ENCODE measurements at regions not wholly inside any gene's neighbourhood (a gene's known extent, or its start where the extent isn't known, plus 50 kb on each side); places are given as distances from the start of the nearest gene placed in this dataset.

DNA sequence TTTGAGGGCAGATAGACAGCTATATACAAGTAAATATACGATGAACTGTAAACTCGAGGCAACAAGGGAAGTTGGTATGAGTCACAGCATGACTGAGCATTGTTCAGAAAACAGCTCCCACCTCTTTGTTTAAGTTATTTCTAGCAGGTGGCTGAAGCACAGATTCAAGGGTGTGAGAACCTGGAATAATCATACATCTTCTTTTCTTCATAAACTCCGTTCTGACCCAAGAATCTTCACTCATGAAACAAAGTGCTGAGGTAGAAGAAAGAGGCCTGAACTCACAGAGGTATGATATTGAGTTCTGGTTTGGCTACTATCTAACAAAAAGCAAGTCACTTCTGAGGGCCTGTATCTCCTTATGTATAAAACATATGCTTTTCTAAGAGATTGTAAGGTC, 364.1 kb upstream of the KITLG start:
- H3K4me1 ChIP-seq = peaks cover 3% of the 10 kb centered on the region; the same call in 1 of the 2 replicates
- no peaks in the 10 kb centered on the region for H3K9me3 ChIP-seq
- no peak for DNase-seq
- H3K4me3 ChIP-seq (ENCODE audit: low read depth, low read length) = no peak overlapping the region
- H3K36me3 ChIP-seq = no peaks in the 10 kb centered on the region
- no peaks in the 10 kb centered on the region for H3K27me3 ChIP-seq
- TF ChIP-seq, protein P1, sequence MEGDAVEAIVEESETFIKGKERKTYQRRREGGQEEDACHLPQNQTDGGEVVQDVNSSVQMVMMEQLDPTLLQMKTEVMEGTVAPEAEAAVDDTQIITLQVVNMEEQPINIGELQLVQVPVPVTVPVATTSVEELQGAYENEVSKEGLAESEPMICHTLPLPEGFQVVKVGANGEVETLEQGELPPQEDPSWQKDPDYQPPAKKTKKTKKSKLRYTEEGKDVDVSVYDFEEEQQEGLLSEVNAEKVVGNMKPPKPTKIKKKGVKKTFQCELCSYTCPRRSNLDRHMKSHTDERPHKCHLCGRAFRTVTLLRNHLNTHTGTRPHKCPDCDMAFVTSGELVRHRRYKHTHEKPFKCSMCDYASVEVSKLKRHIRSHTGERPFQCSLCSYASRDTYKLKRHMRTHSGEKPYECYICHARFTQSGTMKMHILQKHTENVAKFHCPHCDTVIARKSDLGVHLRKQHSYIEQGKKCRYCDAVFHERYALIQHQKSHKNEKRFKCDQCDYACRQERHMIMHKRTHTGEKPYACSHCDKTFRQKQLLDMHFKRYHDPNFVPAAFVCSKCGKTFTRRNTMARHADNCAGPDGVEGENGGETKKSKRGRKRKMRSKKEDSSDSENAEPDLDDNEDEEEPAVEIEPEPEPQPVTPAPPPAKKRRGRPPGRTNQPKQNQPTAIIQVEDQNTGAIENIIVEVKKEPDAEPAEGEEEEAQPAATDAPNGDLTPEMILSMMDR (IDR thresholded peaks at IDR 0.05; ENCODE audit: low read depth, low read length) = no peak

DNA sequence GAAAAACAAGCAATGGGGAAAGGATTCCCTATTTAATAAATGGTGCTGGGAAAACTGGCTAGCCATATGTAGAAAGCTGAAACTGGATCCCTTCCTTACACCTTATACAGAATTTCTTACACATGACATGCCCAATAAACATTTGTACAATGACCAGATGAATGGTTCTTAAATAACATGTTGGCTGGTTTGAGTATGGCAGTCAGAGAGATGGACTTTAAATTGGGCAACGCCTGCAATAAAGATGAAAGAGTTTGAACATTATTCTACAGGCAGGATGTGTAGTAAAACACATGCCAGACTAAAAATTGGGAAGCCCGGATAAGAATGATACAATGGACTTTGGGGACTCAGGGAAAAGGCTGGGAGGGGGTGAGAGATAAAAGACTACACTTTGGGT, 360.6 kb upstream of the KITLG start:
- no peaks in the 10 kb centered on the region for H3K9me3 ChIP-seq

DNA sequence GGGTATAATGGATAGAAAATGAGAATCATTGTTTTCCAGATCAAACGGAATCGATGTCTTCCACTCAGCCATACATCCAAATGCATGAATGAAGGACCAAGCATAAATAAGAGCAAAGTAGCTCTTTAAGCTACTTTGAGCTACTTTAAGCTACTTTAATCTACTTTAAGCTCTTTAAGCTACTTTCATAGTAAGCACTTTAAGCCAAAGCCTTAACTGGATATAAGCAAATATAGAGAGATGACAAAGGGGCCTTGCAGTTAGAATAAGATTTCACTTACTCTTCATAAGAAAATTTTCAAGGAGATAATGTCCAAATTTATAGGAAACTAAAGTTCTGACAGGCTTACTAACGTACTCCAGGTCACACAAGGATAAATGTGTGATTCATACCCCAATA, 355.6 kb upstream of the KITLG start:
- Histone ChIP-seq H3K4me3 (ENCODE audit: low read depth, low read length) (no peak overlapping the region), H3K36me3 (no peaks in the 10 kb centered on the region), H3K9me3 (no peaks in the 10 kb centered on the region), H3K4me1 (no peaks in the 10 kb centered on the region), H3K27me3 (no peaks in the 10 kb centered on the region)
- no peak for DNase-seq
- TF ChIP-seq, protein P1 (IDR thresholded peaks at IDR 0.05; ENCODE audit: low read depth, low read length) = no peak

More for the DNA sequence above, 360.6 kb upstream of the KITLG start:
- H3K4me3 ChIP-seq (ENCODE audit: low read depth, low read length) = no peak overlapping the region
- no peaks in the 10 kb centered on the region for H3K27me3 ChIP-seq
- TF ChIP-seq, protein P1 (IDR thresholded peaks at IDR 0.05; ENCODE audit: low read depth, low read length) = no peak
- H3K36me3 ChIP-seq = no peaks in the 10 kb centered on the region
- no peaks in the 10 kb centered on the region for H3K4me1 ChIP-seq
- DNase-seq = no peak

- Histone ChIP-seq H3K4me3 (ENCODE audit: low read depth, low read length) (no peak overlapping the region), H3K4me1 (no peaks in the 10 kb centered on the region), H3K9me3 (no peaks in the 10 kb centered on the region), H3K27me3 (no peaks in the 10 kb centered on the region), H3K36me3 (no peaks in the 10 kb centered on the region)
- TF ChIP-seq, protein P1 (IDR thresholded peaks at IDR 0.05; ENCODE audit: low read depth, low read length) = no peak
- DNase-seq = no peak
Measured at GRCh38 chr12:88934163-88934747, 354.0 kb upstream of the KITLG start.

DNA sequence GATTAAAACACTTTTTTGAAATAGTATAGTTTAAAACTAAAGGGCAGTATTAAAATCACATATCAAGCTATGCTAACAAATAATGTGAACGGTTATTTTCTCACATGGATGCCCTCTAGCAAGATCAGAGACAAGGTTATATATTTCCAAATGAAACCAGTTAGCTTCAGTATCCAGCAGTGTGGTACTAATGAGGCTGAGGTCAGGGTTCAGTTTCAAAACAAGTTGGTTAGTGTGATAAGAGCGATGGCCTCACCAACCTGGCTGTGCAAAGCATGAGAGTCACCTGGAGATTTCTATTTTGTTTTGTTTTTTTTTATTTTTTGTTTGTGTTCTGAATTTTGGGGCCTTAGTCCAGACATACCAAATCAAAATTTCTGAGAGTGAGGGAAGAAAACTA, 352.2 kb upstream of the KITLG start:
- no peaks in the 10 kb centered on the region for H3K36me3 ChIP-seq
- no peaks in the 10 kb centered on the region for H3K27me3 ChIP-seq
- H3K4me3 ChIP-seq (ENCODE audit: low read depth, low read length) = no peak overlapping the region
- no peak for DNase-seq
- no peaks in the 10 kb centered on the region for H3K4me1 ChIP-seq
- H3K9me3 ChIP-seq = no peaks in the 10 kb centered on the region
- TF ChIP-seq, protein P1 (IDR thresholded peaks at IDR 0.05; ENCODE audit: low read depth, low read length) = no peak

DNA sequence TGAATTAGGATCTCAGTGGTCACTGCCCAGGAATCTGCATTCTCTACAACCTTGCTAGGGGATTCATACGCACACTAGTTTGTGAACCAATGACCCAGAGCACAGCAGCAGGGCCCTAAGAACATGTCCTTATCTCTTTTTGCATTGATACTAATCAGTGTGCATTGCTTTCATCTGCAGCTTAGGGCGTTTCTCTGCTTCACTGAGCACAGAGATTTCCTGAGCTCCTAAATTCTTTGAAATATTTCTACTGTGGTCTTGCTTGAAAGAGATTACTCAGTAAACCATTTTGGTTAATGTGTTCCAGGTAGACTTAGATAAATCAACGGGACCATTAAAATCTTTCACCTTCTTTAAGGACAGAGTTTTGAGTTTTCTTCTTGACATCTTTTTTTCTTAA, 351.3 kb upstream of the KITLG start:
- no peak for DNase-seq
- Histone ChIP-seq H3K9me3 (no peaks in the 10 kb centered on the region), H3K27me3 (no peaks in the 10 kb centered on the region), H3K4me1 (no peaks in the 10 kb centered on the region), H3K4me3 (ENCODE audit: low read depth, low read length) (no peak overlapping the region), H3K36me3 (no peaks in the 10 kb centered on the region)
- TF ChIP-seq, protein P1 (IDR thresholded peaks at IDR 0.05; ENCODE audit: low read depth, low read length) = no peak
